ENCODE measurements at regions not wholly inside any gene's neighbourhood (a gene's known extent, or its start where the extent isn't known, plus 50 kb on each side); places are given as distances from the start of the nearest gene placed in this dataset.

- TF ChIP-seq CTCF (IDR thresholded peaks at IDR 0.05; ENCODE audit: low read depth, low read length) (no peak), POLR2A (IDR thresholded peaks at IDR 0.05; ENCODE audit: extremely low read depth, insufficient read length) (no peak), MAX (IDR thresholded peaks at IDR 0.05; ENCODE audit: low read depth, low read length) (no peak), MYC (IDR thresholded peaks at IDR 0.05; ENCODE audit: low read depth, low read length) (no peak)
Observed at GRCh38 chr22:49597428-49598039, 230.1 kb downstream of the BRD1 start.

Measured in NB4 (cell line).